A673 (cell line): ENCODE measurements at regions not wholly inside any gene's neighbourhood (a gene's known extent, or its start where the extent isn't known, plus 50 kb on each side); places are given as distances from the start of the nearest gene placed in this dataset.

Experiments used
- BruUV-seq: library from RNA; stranded (reverse); fragments of 400-500 nt; replicated peaks from 2 replicates; lab custom pipeline; 2021; lab: Mats Ljungman, UMichigan
- CTCF ChIA-PET: fragments of 300-600 bp; sonication (Branson Sonifier 250); formaldehyde crosslinking; loops from one replicate; lab custom pipeline; 2022; ENCODE audit warnings: antibody characterized with exemption; lab: Charles Lee
- POLR2A ChIA-PET: fragments of 300-600 bp; sonication (Branson Sonifier 250); formaldehyde crosslinking; loops from one replicate; lab custom pipeline; 2022; ENCODE audit warnings: antibody characterized with exemption; ENCODE audit not compliant: low non-redundant PET; lab: Charles Lee
- DNase-seq: peaks from one replicate; pipeline ENCODE4 v3.0.0-alpha.2; 2015; ENCODE audit warnings: low spot score
- H3K27ac ChIP-seq: fragments of 200-600 bp; sonication (generic); 2 replicates; pipeline ENCODE4 v1.5.1; 2016; ENCODE audit warnings: mixed run types, low read depth, mild to moderate bottlenecking, mixed read lengths, antibody characterized with exemption, low read length; ENCODE audit not compliant: poor library complexity, severe bottlenecking
- H3K27me3 ChIP-seq: fragments of 200-600 bp; sonication (generic); replicated peaks from 2 replicates; pipeline ENCODE4 v1.6.1; 2017; ENCODE audit warnings: mixed run types, low read depth, mild to moderate bottlenecking, mixed read lengths, antibody characterized with exemption, low read length; ENCODE audit not compliant: insufficient read depth, poor library complexity
- H3K36me3 ChIP-seq: fragments of 200-600 bp; sonication (generic); 2 replicates; pipeline ENCODE4 v1.6.1; 2016; ENCODE audit warnings: mixed run types, mild to moderate bottlenecking, mixed read lengths, antibody characterized with exemption, low read length; ENCODE audit not compliant: insufficient read depth, poor library complexity, severe bottlenecking
- H3K4me1 ChIP-seq: fragments of 200-600 bp; sonication (generic); 2 replicates; pipeline ENCODE4 v1.6.1; 2017; ENCODE audit warnings: mixed run types, mild to moderate bottlenecking, mixed read lengths, antibody characterized with exemption, low read length; ENCODE audit not compliant: insufficient read depth, poor library complexity, severe bottlenecking
- H3K4me3 ChIP-seq: fragments of 200-600 bp; sonication (generic); 2 replicates; pipeline ENCODE4 v1.5.1; 2016; ENCODE audit warnings: low read depth, mixed run types, mild to moderate bottlenecking, mixed read lengths, low read length; ENCODE audit not compliant: poor library complexity, severe bottlenecking
- H3K9me3 ChIP-seq: fragments of 200-600 bp; sonication (generic); 2 replicates; pipeline ENCODE4 v1.6.1; 2016; ENCODE audit warnings: mixed run types, low read depth, mild to moderate bottlenecking, mixed read lengths, antibody characterized with exemption, low read length; ENCODE audit not compliant: poor library complexity, severe bottlenecking
- EZH2 ChIP-seq: fragments of 200-600 bp; sonication (generic); IDR thresholded peaks from 2 replicates; pipeline ENCODE4 v1.6.1; 2017; ENCODE audit warnings: borderline replicate concordance, low read depth, mild to moderate bottlenecking, mixed read lengths, antibody characterized with exemption, low read length; ENCODE audit not compliant: poor library complexity, severe bottlenecking
- intact Hi-C: fragments of 100-400 bp; cut with micrococcal nuclease; formaldehyde crosslinking; loops from one replicate; pipeline ENCODE4 v1.10.0; 2022; ENCODE audit not compliant: unreplicated experiment
- TF ChIP-seq, protein P1 (sequence below): fragments of 300-800, 200-600 bp; sonication (generic); conservative IDR thresholded peaks from 2 replicates; pipeline ENCODE4 v1.5.1; 2017; ENCODE audit warnings: low read depth, mild to moderate bottlenecking, antibody characterized with exemption, low read length, moderate library complexity, mixed read lengths

DNA sequence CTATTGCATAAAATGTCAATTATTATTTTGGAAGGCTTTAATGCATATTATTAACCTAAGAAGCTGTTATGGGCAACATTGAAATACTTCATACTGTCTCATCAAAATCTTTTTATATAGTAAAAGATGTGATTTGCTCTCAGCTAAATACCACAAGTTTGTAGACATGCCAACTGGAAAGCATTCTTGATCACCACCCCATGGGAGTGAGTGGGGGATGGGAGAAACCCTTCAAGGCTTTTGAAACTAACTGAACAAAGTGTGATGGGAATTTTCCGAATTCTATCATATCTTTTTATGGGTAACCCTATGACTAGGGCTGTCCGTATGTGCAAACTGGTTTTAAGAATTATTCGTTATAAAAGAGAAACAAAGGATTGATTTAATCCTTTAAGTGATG is 377.3 kb upstream of the JAG1 start:
- H3K4me3 ChIP-seq: no peak overlapping the region
- H3K36me3 ChIP-seq: no peaks in the 10 kb centered on the region
- no TSS peak for BruUV-seq
- intact Hi-C loops: no loop called here
- TF ChIP-seq, protein P1, sequence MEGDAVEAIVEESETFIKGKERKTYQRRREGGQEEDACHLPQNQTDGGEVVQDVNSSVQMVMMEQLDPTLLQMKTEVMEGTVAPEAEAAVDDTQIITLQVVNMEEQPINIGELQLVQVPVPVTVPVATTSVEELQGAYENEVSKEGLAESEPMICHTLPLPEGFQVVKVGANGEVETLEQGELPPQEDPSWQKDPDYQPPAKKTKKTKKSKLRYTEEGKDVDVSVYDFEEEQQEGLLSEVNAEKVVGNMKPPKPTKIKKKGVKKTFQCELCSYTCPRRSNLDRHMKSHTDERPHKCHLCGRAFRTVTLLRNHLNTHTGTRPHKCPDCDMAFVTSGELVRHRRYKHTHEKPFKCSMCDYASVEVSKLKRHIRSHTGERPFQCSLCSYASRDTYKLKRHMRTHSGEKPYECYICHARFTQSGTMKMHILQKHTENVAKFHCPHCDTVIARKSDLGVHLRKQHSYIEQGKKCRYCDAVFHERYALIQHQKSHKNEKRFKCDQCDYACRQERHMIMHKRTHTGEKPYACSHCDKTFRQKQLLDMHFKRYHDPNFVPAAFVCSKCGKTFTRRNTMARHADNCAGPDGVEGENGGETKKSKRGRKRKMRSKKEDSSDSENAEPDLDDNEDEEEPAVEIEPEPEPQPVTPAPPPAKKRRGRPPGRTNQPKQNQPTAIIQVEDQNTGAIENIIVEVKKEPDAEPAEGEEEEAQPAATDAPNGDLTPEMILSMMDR: no peak
- no peak for TF ChIP-seq EZH2
- H3K9me3 ChIP-seq: no peaks in the 10 kb centered on the region
- H3K27ac ChIP-seq: no peak overlapping the region
- CTCF ChIA-PET: no interaction called here
- peaks cover 6% of the 10 kb centered on the region for H3K27me3 ChIP-seq
- no peaks in the 10 kb centered on the region for H3K4me1 ChIP-seq
- POLR2A ChIA-PET: no interaction called here
- DNase-seq: no peak

DNA sequence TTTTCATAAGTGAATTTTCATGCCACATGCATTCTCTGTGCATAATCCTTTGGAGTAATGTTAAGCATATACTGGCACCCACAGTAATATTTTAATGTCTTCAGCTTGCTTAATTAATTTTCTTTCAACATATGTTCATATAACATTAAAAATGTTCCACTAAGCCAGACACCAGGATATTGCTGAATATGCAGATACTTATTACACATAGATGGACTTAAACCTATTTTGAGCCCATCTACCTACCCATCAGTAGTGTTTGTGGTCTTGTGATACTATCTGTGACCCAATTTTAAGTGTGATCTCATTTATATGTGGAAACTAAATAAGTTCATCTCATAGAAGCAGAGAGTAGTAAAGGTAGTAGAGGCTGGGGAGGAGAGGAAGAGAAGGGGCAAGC is 379.5 kb upstream of the JAG1 start:
- Histone ChIP-seq H3K27ac (no peak overlapping the region), H3K27me3 (no peaks in the 10 kb centered on the region), H3K36me3 (no peaks in the 10 kb centered on the region), H3K9me3 (no peaks in the 10 kb centered on the region), H3K4me1 (no peaks in the 10 kb centered on the region), H3K4me3 (no peak overlapping the region)
- DNase-seq: no peak
- intact Hi-C loops: no loop called here
- CTCF ChIA-PET: no interaction called here
- no TSS peak for BruUV-seq
- POLR2A ChIA-PET: no interaction called here
- no peak for TF ChIP-seq EZH2
- TF ChIP-seq, protein P1: no peak

- Histone ChIP-seq H3K27ac (no peak overlapping the region), H3K36me3 (no peaks in the 10 kb centered on the region), H3K9me3 (no peaks in the 10 kb centered on the region), H3K4me3 (no peak overlapping the region), H3K4me1 (no peaks in the 10 kb centered on the region), H3K27me3 (no peaks in the 10 kb centered on the region)
- no peak for TF ChIP-seq EZH2
- TF ChIP-seq, protein P1: no peak
- CTCF ChIA-PET: interaction anchor here (0.6 kb wide), 1 partner anchor 259 kb away, joined by 5 read pairs; no protein-coding TSS in a partner anchor
- intact Hi-C loops: no loop called here
- BruUV-seq: no TSS peak
- DNase-seq: no peak
- POLR2A ChIA-PET: no interaction called here
Observed at GRCh38 chr20:11054266-11054993, 380.6 kb upstream of the JAG1 start.
